ENCODE measurements at regions not wholly inside any gene's neighbourhood (a gene's known extent, or its start where the extent isn't known, plus 50 kb on each side); places are given as distances from the start of the nearest gene placed in this dataset.
"Not testable (repeated sequence)": the region's sequence is repeated elsewhere in the genome, so short reads cannot be mapped to it uniquely, and the experiment has no call there.

GRCh38 chr12:19671695-19672094, 232.4 kb downstream of the AEBP2 start:
- Histone ChIP-seq H3K27me3 (ENCODE audit: low read depth, low read length) (no peaks in the 10 kb centered on the region), H3K4me3 (ENCODE audit: low read depth in 1 of 2, low read length in 2 of 2) (no peak overlapping the region), H3K27ac (ENCODE audit: low read length) (no peak overlapping the region), H3K9me3 (ENCODE audit: control insufficient read depth in 1 of 2, low read length in 2 of 2) (peaks cover 0 to 2% of the 10 kb centered on the region in 2 donors), H3K36me3 (ENCODE audit: control insufficient read depth in 1 of 2, insufficient read depth in 2 of 2, low read length in 2 of 2) (no peaks in the 10 kb centered on the region), H3K4me1 (ENCODE audit: control insufficient read depth in 1 of 2, insufficient read depth in 2 of 2, low read length in 2 of 2) (no peaks in the 10 kb centered on the region)

DNA sequence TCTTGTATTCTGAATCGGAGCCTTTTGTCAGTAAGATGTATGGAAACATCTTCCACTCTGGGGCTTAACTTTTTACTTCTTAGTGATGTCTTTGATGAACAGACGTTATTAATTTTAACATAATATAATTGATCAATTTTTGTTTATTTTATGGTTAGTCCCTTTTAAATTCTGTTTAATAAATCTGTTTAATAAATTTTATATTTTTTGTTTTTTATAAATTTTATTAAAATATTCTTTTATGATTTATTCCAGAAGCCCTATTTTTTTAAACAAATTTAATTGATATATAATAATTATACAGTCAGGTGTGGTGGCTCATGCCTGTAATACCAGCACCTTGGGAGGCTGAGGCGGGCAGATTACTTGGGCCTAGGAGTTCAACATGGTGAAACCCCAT, 235.1 kb downstream of the AEBP2 start:
- Histone ChIP-seq H3K27ac (ENCODE audit: low read length) (no peak overlapping the region), H3K36me3 (ENCODE audit: control insufficient read depth in 1 of 2, insufficient read depth in 2 of 2, low read length in 2 of 2) (no peaks in the 10 kb centered on the region), H3K9me3 (ENCODE audit: control insufficient read depth in 1 of 2, low read length in 2 of 2) (peaks cover 0 to 3% of the 10 kb centered on the region in 2 donors), H3K4me1 (ENCODE audit: control insufficient read depth in 1 of 2, insufficient read depth in 2 of 2, low read length in 2 of 2) (no peaks in the 10 kb centered on the region), H3K27me3 (ENCODE audit: low read depth, low read length) (no peaks in the 10 kb centered on the region), H3K4me3 (ENCODE audit: low read depth in 1 of 2, low read length in 2 of 2) (no peak overlapping the region)

DNA sequence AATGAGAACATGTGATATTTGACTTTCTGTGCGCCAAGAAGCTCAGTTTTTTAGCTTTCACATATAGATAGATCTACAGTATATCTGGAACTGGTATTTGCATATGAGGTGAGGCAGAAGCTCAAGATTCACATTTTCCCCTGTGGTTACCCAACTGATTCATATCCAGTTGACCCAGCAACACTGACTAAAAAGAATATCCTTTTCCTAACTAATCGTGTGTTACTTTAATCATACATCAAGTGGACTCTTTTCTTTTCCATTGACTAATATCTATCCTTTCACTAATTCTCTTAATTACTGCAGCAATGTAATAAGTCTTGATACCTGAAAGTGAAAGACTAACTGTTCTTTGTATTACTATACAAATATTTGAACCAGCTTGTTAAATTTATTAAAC, 236.1 kb downstream of the AEBP2 start:
- Histone ChIP-seq H3K4me3 (ENCODE audit: low read depth in 1 of 2, low read length in 2 of 2) (no peak overlapping the region), H3K4me1 (ENCODE audit: control insufficient read depth in 1 of 2, insufficient read depth in 2 of 2, low read length in 2 of 2) (no peaks in the 10 kb centered on the region), H3K27ac (ENCODE audit: low read length) (no peak overlapping the region), H3K9me3 (ENCODE audit: control insufficient read depth in 1 of 2, low read length in 2 of 2) (peaks cover 0 to 3% of the 10 kb centered on the region in 2 donors), H3K27me3 (ENCODE audit: low read depth, low read length) (no peaks in the 10 kb centered on the region), H3K36me3 (ENCODE audit: control insufficient read depth in 1 of 2, insufficient read depth in 2 of 2, low read length in 2 of 2) (no peaks in the 10 kb centered on the region)

- H3K27me3 ChIP-seq (ENCODE audit: low read depth, low read length); H3K4me3 ChIP-seq (ENCODE audit: low read depth in 1 of 2, low read length in 2 of 2); H3K4me1 ChIP-seq (ENCODE audit: control insufficient read depth in 1 of 2, insufficient read depth in 2 of 2, low read length in 2 of 2); H3K9me3 ChIP-seq (ENCODE audit: control insufficient read depth in 1 of 2, low read length in 2 of 2); H3K36me3 ChIP-seq (ENCODE audit: control insufficient read depth in 1 of 2, insufficient read depth in 2 of 2, low read length in 2 of 2); H3K27ac ChIP-seq (ENCODE audit: low read length): not testable (repeated sequence)
Measured at GRCh38 chr12:19678501-19678900, 239.2 kb downstream of the AEBP2 start.

GRCh38 chr12:19681007-19681406, 241.7 kb downstream of the AEBP2 start:
- Histone ChIP-seq H3K27ac (ENCODE audit: low read length) (no peak overlapping the region), H3K4me1 (ENCODE audit: control insufficient read depth in 1 of 2, insufficient read depth in 2 of 2, low read length in 2 of 2) (no peaks in the 10 kb centered on the region), H3K4me3 (ENCODE audit: low read depth in 1 of 2, low read length in 2 of 2) (no peak overlapping the region), H3K27me3 (ENCODE audit: low read depth, low read length) (no peaks in the 10 kb centered on the region), H3K9me3 (ENCODE audit: control insufficient read depth in 1 of 2, low read length in 2 of 2) (peaks cover 0 to 3% of the 10 kb centered on the region in 2 donors), H3K36me3 (ENCODE audit: control insufficient read depth in 1 of 2, insufficient read depth in 2 of 2, low read length in 2 of 2) (no peaks in the 10 kb centered on the region)

DNA sequence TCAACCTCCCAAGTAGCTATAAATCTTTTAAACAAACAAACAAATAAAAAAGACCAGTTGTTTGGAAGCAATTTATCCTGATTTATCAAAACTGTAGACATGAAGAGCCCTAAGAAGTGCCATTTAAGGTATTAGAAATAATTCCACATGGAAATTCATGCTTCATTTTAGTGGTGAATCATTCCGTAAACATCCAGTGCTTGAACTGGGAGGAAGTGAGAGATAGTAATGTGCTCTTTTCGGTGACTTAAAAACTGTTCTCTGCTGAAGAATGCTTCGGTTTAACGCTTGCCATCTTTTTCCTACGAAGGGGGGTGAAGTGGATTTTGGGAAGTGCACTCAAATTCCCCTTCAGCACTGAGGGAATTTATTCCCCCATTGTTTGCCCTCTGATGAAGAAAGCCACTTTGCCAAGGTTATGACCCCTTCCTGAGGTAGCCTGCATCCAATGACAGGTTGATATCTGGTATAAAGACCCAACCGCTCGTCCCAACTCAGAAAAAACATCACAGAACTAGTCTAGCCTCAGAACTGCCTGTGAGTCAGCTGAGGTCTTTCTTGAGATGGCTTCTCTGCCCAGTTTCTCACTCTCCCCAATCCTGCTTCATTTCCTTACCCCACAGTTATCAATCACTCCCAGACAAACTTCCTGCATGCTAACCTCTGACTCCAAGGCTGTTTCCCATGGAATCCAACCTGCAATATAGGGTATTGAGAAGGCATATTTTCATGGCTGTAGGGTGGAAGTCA, 244.1 kb downstream of the AEBP2 start:
- Histone ChIP-seq H3K36me3 (ENCODE audit: control insufficient read depth in 1 of 2, insufficient read depth in 2 of 2, low read length in 2 of 2) (no peaks in the 10 kb centered on the region), H3K9me3 (ENCODE audit: control insufficient read depth in 1 of 2, low read length in 2 of 2) (no peaks in the 10 kb centered on the region), H3K27ac (ENCODE audit: low read length) (no peak overlapping the region), H3K4me3 (ENCODE audit: low read depth in 1 of 2, low read length in 2 of 2) (no peak overlapping the region), H3K27me3 (ENCODE audit: low read depth, low read length) (no peaks in the 10 kb centered on the region), H3K4me1 (ENCODE audit: control insufficient read depth in 1 of 2, insufficient read depth in 2 of 2, low read length in 2 of 2) (no peaks in the 10 kb centered on the region)

- Histone ChIP-seq H3K27me3 (ENCODE audit: low read depth, low read length) (no peaks in the 10 kb centered on the region), H3K4me1 (ENCODE audit: control insufficient read depth in 1 of 2, insufficient read depth in 2 of 2, low read length in 2 of 2) (no peaks in the 10 kb centered on the region), H3K9me3 (ENCODE audit: control insufficient read depth in 1 of 2, low read length in 2 of 2) (no peaks in the 10 kb centered on the region), H3K36me3 (ENCODE audit: control insufficient read depth in 1 of 2, insufficient read depth in 2 of 2, low read length in 2 of 2) (no peaks in the 10 kb centered on the region), H3K4me3 (ENCODE audit: low read depth in 1 of 2, low read length in 2 of 2) (no peak overlapping the region), H3K27ac (ENCODE audit: low read length) (no peak overlapping the region)
Measured at GRCh38 chr12:19687371-19687770, 248.1 kb downstream of the AEBP2 start.

DNA sequence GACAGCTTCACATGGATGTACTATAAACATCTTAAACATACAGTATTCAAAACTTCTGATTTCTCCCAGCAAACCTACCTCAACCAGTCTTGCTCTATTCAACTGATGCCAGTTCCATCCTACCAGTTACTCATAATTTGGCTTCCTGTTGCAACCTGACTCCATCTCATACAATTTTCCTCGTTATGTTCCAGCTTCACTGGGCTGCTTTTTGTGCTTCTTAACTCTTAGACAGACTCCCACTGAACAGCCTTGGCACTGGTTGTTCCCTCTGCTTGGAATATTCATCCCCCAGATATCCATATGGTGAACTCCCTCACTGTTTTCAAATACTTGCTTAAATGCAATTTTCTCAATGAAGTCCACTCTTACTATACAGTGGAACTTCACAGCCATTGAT, 249.2 kb downstream of the AEBP2 start:
- no peaks in the 10 kb centered on the region for H3K9me3 ChIP-seq (ENCODE audit: control insufficient read depth in 1 of 2, low read length in 2 of 2)
- H3K27me3 ChIP-seq (ENCODE audit: low read depth, low read length), result no peaks in the 10 kb centered on the region
- no peaks in the 10 kb centered on the region for H3K36me3 ChIP-seq (ENCODE audit: control insufficient read depth in 1 of 2, insufficient read depth in 2 of 2, low read length in 2 of 2)
- no peaks in the 10 kb centered on the region for H3K4me1 ChIP-seq (ENCODE audit: control insufficient read depth in 1 of 2, insufficient read depth in 2 of 2, low read length in 2 of 2)
- H3K27ac ChIP-seq (ENCODE audit: low read length), result no peak overlapping the region
- H3K4me3 ChIP-seq (ENCODE audit: low read depth in 1 of 2, low read length in 2 of 2), result no peak overlapping the region

DNA sequence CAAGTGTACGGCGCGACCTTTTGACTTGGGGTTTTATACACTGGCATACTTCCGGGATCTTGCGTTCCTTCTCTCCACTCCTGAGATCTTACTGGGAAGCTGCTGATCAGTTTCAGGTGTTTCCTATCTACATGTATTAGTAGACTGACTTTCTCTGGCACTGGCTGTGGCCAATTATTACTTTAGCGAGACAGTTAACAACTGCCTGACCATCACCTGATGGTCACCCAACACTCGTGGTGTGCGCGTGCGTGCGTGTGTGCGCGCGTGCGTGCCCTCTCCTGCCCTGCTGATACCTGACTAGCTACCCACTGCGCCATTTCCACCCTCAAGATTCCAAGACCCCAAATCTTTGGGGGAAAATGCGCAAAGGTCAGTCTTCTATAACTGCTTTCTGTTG, 249.9 kb downstream of the AEBP2 start:
- H3K36me3 ChIP-seq (ENCODE audit: control insufficient read depth in 1 of 2, insufficient read depth in 2 of 2, low read length in 2 of 2), result no peaks in the 10 kb centered on the region
- no peaks in the 10 kb centered on the region for H3K9me3 ChIP-seq (ENCODE audit: control insufficient read depth in 1 of 2, low read length in 2 of 2)
- H3K4me1 ChIP-seq (ENCODE audit: control insufficient read depth in 1 of 2, insufficient read depth in 2 of 2, low read length in 2 of 2), result no peaks in the 10 kb centered on the region
- no peaks in the 10 kb centered on the region for H3K27me3 ChIP-seq (ENCODE audit: low read depth, low read length)
- H3K4me3 ChIP-seq (ENCODE audit: low read depth in 1 of 2, low read length in 2 of 2), result no peak overlapping the region
- H3K27ac ChIP-seq (ENCODE audit: low read length), result no peak overlapping the region

- no peaks in the 10 kb centered on the region for H3K36me3 ChIP-seq (ENCODE audit: control insufficient read depth in 1 of 2, insufficient read depth in 2 of 2, low read length in 2 of 2)
- no peak overlapping the region for H3K27ac ChIP-seq (ENCODE audit: low read length)
- H3K4me1 ChIP-seq (ENCODE audit: control insufficient read depth in 1 of 2, insufficient read depth in 2 of 2, low read length in 2 of 2), result no peaks in the 10 kb centered on the region
- H3K27me3 ChIP-seq (ENCODE audit: low read depth, low read length), result no peaks in the 10 kb centered on the region
- no peak overlapping the region for H3K4me3 ChIP-seq (ENCODE audit: low read depth in 1 of 2, low read length in 2 of 2)
- no peaks in the 10 kb centered on the region for H3K9me3 ChIP-seq (ENCODE audit: control insufficient read depth in 1 of 2, low read length in 2 of 2)
Measured at GRCh38 chr12:19689801-19690472, 250.6 kb downstream of the AEBP2 start.

DNA sequence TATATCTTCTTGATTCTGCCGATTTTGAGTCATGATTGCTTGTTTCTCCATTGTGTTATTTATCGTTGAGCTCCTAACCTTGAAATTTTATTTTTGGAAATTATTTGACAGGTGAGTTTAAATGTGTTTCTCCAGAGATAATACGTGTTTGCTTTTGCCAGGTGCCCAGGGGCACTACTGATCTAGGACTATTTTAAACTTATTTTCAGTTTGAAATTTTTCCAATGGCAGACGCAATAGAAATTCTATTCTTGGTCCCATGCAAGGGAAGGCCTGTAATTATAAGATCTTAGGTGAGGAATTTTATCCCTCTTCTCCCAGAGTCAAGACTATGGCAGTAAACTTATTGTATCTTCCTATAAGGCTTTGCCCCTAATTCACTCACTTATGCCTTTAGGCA, 252.8 kb downstream of the AEBP2 start:
- Histone ChIP-seq H3K27me3 (ENCODE audit: low read depth, low read length) (no peaks in the 10 kb centered on the region), H3K4me3 (ENCODE audit: low read depth in 1 of 2, low read length in 2 of 2) (no peak overlapping the region), H3K9me3 (ENCODE audit: control insufficient read depth in 1 of 2, low read length in 2 of 2) (no peaks in the 10 kb centered on the region), H3K4me1 (ENCODE audit: control insufficient read depth in 1 of 2, insufficient read depth in 2 of 2, low read length in 2 of 2) (no peaks in the 10 kb centered on the region), H3K27ac (ENCODE audit: low read length) (no peak overlapping the region), H3K36me3 (ENCODE audit: control insufficient read depth in 1 of 2, insufficient read depth in 2 of 2, low read length in 2 of 2) (no peaks in the 10 kb centered on the region)

- Histone ChIP-seq H3K36me3 (ENCODE audit: control insufficient read depth in 1 of 2, insufficient read depth in 2 of 2, low read length in 2 of 2) (no peaks in the 10 kb centered on the region), H3K4me3 (ENCODE audit: low read depth in 1 of 2, low read length in 2 of 2) (no peak overlapping the region), H3K27ac (ENCODE audit: low read length) (no peak overlapping the region), H3K27me3 (ENCODE audit: low read depth, low read length) (no peaks in the 10 kb centered on the region), H3K4me1 (ENCODE audit: control insufficient read depth in 1 of 2, insufficient read depth in 2 of 2, low read length in 2 of 2) (no peaks in the 10 kb centered on the region), H3K9me3 (ENCODE audit: control insufficient read depth in 1 of 2, low read length in 2 of 2) (no peaks in the 10 kb centered on the region)
Measured at GRCh38 chr12:19692566-19692965, 253.3 kb downstream of the AEBP2 start.

All from muscle layer of duodenum (tissue), 2 donors.